KMS-11 (cell line): ENCODE measurements at regions not wholly inside any gene's neighbourhood (a gene's known extent, or its start where the extent isn't known, plus 50 kb on each side); places are given as distances from the start of the nearest gene placed in this dataset.

ENCODE experiments used
- H2AFZ ChIP-seq: fragments of 200-600 bp; sonication (generic); 2 replicates; pipeline ENCODE4 v1.6.1; 2016; ENCODE audit warnings: antibody characterized with exemption, mixed run types, low read depth
- H3K27ac ChIP-seq: fragments of 200-600 bp; sonication (generic); 2 replicates; pipeline ENCODE4 v1.6.1; 2016; ENCODE audit warnings: mild to moderate bottlenecking, mixed run types
- H3K27me3 ChIP-seq: fragments of 200-600 bp; sonication (generic); 2 replicates; pipeline ENCODE4 v1.6.1; 2017; ENCODE audit warnings: mild to moderate bottlenecking, low read depth, mixed run types, moderate library complexity; ENCODE audit not compliant: insufficient read depth
- H3K36me3 ChIP-seq: fragments of 200-600 bp; sonication (generic); 2 replicates; pipeline ENCODE4 v1.6.1; 2017; ENCODE audit warnings: mild to moderate bottlenecking, mixed run types; ENCODE audit not compliant: insufficient read depth
- H3K4me1 ChIP-seq: fragments of 200-600 bp; sonication (generic); 2 replicates; pipeline ENCODE4 v1.6.1; 2016; ENCODE audit warnings: mild to moderate bottlenecking, low read depth, mixed run types; ENCODE audit not compliant: poor library complexity, severe bottlenecking
- H3K4me2 ChIP-seq: fragments of 200-600 bp; sonication (generic); 2 replicates; pipeline ENCODE4 v1.7.0; 2016; ENCODE audit warnings: mild to moderate bottlenecking, mixed run types
- H3K4me3 ChIP-seq: fragments of 200-600 bp; sonication (generic); IDR thresholded peaks from 2 replicates; pipeline ENCODE4 v1.6.1; 2017; ENCODE audit warnings: low read depth, low read length, mixed read lengths; ENCODE audit not compliant: insufficient read depth
- H3K79me2 ChIP-seq: fragments of 200-600 bp; sonication (generic); 2 replicates; pipeline ENCODE4 v1.6.1; 2016; ENCODE audit warnings: low read depth, mixed run types; ENCODE audit not compliant: insufficient read depth
- H3K9ac ChIP-seq: fragments of 200-600 bp; sonication (generic); 2 replicates; pipeline ENCODE4 v1.6.1; 2016; ENCODE audit warnings: mild to moderate bottlenecking, mixed run types
- H4K20me1 ChIP-seq: fragments of 200-600 bp; sonication (generic); 2 replicates; pipeline ENCODE4 v1.6.1; 2016; ENCODE audit warnings: mild to moderate bottlenecking, mixed run types; ENCODE audit not compliant: insufficient read depth
- TF ChIP-seq, protein P1 (sequence below): fragments of 200-600 bp; sonication (generic); conservative IDR thresholded peaks from 2 replicates; pipeline ENCODE4 v1.6.1; 2017; ENCODE audit warnings: low read depth, mild to moderate bottlenecking, antibody characterized with exemption, low read length, moderate library complexity, mixed read lengths

DNA sequence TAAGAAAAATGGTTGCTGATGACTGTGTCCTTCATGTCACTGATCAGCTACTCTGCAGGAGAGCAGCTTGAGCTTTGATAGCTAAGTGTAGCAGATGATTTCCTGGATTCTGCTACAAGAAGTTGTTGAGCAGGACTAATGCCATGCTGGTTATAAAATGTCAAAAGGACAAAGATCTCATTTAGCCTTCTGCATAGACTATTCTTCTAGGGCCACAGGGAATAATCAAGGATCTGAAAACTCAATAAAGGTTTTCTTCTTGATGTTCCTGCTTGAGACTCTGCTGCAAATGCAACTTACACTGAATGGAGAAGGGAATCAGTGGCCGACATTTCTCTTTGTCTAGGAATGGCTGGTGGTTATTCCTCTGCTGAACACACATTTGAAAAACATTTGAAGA, 360.3 kb upstream of the PTCHD4 start:
- H3K4me2 ChIP-seq = no peak overlapping the region
- TF ChIP-seq, protein P1, sequence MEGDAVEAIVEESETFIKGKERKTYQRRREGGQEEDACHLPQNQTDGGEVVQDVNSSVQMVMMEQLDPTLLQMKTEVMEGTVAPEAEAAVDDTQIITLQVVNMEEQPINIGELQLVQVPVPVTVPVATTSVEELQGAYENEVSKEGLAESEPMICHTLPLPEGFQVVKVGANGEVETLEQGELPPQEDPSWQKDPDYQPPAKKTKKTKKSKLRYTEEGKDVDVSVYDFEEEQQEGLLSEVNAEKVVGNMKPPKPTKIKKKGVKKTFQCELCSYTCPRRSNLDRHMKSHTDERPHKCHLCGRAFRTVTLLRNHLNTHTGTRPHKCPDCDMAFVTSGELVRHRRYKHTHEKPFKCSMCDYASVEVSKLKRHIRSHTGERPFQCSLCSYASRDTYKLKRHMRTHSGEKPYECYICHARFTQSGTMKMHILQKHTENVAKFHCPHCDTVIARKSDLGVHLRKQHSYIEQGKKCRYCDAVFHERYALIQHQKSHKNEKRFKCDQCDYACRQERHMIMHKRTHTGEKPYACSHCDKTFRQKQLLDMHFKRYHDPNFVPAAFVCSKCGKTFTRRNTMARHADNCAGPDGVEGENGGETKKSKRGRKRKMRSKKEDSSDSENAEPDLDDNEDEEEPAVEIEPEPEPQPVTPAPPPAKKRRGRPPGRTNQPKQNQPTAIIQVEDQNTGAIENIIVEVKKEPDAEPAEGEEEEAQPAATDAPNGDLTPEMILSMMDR = no peak

DNA sequence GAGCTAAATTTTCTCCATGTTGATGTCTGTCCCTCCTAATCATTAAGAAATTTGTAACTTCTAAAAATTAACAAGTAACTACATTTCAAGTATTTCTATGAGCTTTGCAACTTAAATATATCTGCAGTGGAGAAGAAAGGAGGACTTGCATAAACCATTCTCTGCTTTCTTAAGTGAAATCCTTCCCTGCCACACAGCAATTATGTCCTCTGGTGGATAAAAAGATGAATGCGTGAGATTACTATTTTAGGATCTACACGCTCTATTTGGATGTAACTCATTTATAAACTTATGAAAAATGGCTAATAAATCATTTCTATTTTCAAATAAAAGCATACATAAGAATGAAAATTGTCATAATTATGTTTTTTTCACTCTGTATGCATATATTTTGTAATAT, 338.0 kb upstream of the PTCHD4 start:
- Histone ChIP-seq H3K9ac (no peak overlapping the region), H3K27me3 (no peaks in the 10 kb centered on the region), H3K79me2 (no peaks in the 10 kb centered on the region), H2AFZ (no peak overlapping the region), H3K36me3 (no peaks in the 10 kb centered on the region), H3K4me3 (no peak overlapping the region), H3K4me1 (no peaks in the 10 kb centered on the region), H3K4me2 (no peak overlapping the region), H4K20me1 (no peaks in the 10 kb centered on the region), H3K27ac (no peak overlapping the region)
- TF ChIP-seq, protein P1 = no peak

More for the DNA sequence above, 360.3 kb upstream of the PTCHD4 start:
- no peaks in the 10 kb centered on the region for H3K4me1 ChIP-seq
- no peak overlapping the region for H3K27ac ChIP-seq
- H3K9ac ChIP-seq = no peak overlapping the region
- H4K20me1 ChIP-seq = no peaks in the 10 kb centered on the region
- H3K79me2 ChIP-seq = no peaks in the 10 kb centered on the region
- H3K27me3 ChIP-seq = no peaks in the 10 kb centered on the region
- H2AFZ ChIP-seq = no peak overlapping the region
- no peaks in the 10 kb centered on the region for H3K36me3 ChIP-seq
- no peak overlapping the region for H3K4me3 ChIP-seq

DNA sequence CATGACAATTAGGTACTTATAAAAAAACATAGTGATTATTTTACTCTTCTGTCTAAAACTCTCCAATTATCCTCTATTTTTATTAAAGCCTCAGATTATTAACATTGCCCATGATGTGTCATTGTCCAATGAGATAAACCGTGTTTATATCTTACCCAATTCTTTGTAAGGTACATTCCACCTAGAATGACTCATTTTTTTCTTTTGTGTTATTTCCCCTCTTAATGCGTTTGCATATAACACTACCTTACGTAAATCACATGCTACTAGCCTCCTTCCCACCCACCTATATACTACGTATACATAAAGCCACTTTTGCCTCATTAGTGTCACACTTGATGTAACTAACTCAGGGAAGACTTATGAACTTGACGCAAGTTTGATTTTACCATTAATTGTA, 336.3 kb upstream of the PTCHD4 start:
- no peaks in the 10 kb centered on the region for H4K20me1 ChIP-seq
- no peak overlapping the region for H3K4me2 ChIP-seq
- H2AFZ ChIP-seq = no peak overlapping the region
- no peak overlapping the region for H3K9ac ChIP-seq
- H3K27me3 ChIP-seq = no peaks in the 10 kb centered on the region
- H3K4me1 ChIP-seq = no peaks in the 10 kb centered on the region
- TF ChIP-seq, protein P1 = no peak
- no peaks in the 10 kb centered on the region for H3K36me3 ChIP-seq
- H3K79me2 ChIP-seq = no peaks in the 10 kb centered on the region
- H3K4me3 ChIP-seq = no peak overlapping the region
- no peak overlapping the region for H3K27ac ChIP-seq

DNA sequence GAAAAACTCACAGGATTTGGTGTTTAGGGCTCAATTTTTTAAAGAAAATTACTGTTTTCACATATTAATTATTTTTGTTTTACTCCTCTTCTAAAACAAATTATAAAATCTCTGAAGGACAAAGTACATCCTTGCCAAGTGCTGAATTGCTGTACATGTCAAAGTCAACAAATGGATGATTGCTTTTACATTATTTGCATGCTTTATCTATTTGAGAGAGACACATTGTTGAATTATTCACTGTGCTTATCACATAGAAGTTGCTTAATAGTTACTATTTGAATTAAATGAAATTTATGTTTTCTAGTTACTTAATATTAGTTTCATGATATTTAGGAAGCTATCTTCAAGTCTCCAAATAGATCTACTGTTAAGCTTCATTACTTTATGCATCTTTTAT, 318.6 kb upstream of the PTCHD4 start:
- no peaks in the 10 kb centered on the region for H4K20me1 ChIP-seq
- no peak overlapping the region for H3K9ac ChIP-seq
- H2AFZ ChIP-seq = no peak overlapping the region
- no peak overlapping the region for H3K4me2 ChIP-seq
- TF ChIP-seq, protein P1 = no peak
- H3K27me3 ChIP-seq = no peaks in the 10 kb centered on the region
- H3K27ac ChIP-seq = no peak overlapping the region
- H3K79me2 ChIP-seq = no peaks in the 10 kb centered on the region
- no peak overlapping the region for H3K4me3 ChIP-seq
- H3K4me1 ChIP-seq = no peaks in the 10 kb centered on the region
- H3K36me3 ChIP-seq = no peaks in the 10 kb centered on the region
